ENCODE measurements at regions not wholly inside any gene's neighbourhood (a gene's known extent, or its start where the extent isn't known, plus 50 kb on each side); places are given as distances from the start of the nearest gene placed in this dataset.

- no peak overlapping the region for H3K27ac ChIP-seq
- no peaks in the 10 kb centered on the region for H3K27me3 ChIP-seq (replicated peaks)
- no peak for DNase-seq (ENCODE audit: low read depth in 1 of 2, low spot score in 2 of 2)
- no peaks in the 10 kb centered on the region for H3K9me3 ChIP-seq (replicated peaks)
- H3K36me3 ChIP-seq: no peaks in the 10 kb centered on the region
- peaks cover 29% of the 10 kb centered on the region for H3K4me1 ChIP-seq (replicated peaks)
- H3K4me3 ChIP-seq: no peak overlapping the region
These were observed 261.0 kb downstream of the SHQ1 start for GRCh38 chr3:72587282-72587681.

GRCh38 chr3:72586694-72587093 lies 261.6 kb downstream of the SHQ1 start:
- Histone ChIP-seq H3K27ac (no peak overlapping the region), H3K4me3 (no peak overlapping the region), H3K36me3 (no peaks in the 10 kb centered on the region), H3K9me3 (replicated peaks) (no peaks in the 10 kb centered on the region), H3K27me3 (replicated peaks) (no peaks in the 10 kb centered on the region), H3K4me1 (replicated peaks) (peaks cover 29% of the 10 kb centered on the region)
- no peak for DNase-seq (ENCODE audit: low read depth in 1 of 2, low spot score in 2 of 2)

- Histone ChIP-seq H3K4me1 (replicated peaks) (peaks cover 25% of the 10 kb centered on the region), H3K27ac (no peak overlapping the region), H3K9me3 (replicated peaks) (no peaks in the 10 kb centered on the region), H3K36me3 (no peaks in the 10 kb centered on the region), H3K27me3 (replicated peaks) (no peaks in the 10 kb centered on the region), H3K4me3 (no peak overlapping the region)
- no peak for DNase-seq (ENCODE audit: low read depth in 1 of 2, low spot score in 2 of 2)
These were observed 262.3 kb downstream of the SHQ1 start for GRCh38 chr3:72585966-72586365.

- DNase-seq (ENCODE audit: low read depth in 1 of 2, low spot score in 2 of 2): no peak
- Histone ChIP-seq H3K4me3 (no peak overlapping the region), H3K27me3 (replicated peaks) (no peaks in the 10 kb centered on the region)
These were observed 264.0 kb downstream of the SHQ1 start for GRCh38 chr3:72584262-72584661.

GRCh38 chr3:72582963-72583362 lies 265.3 kb downstream of the SHQ1 start:
- H3K27ac ChIP-seq: no peak overlapping the region
- H3K4me1 ChIP-seq (replicated peaks): peaks cover 25% of the 10 kb centered on the region
- no peaks in the 10 kb centered on the region for H3K36me3 ChIP-seq
- H3K4me3 ChIP-seq: no peak overlapping the region
- no peaks in the 10 kb centered on the region for H3K27me3 ChIP-seq (replicated peaks)
- no peak for DNase-seq (ENCODE audit: low read depth in 1 of 2, low spot score in 2 of 2)
- no peaks in the 10 kb centered on the region for H3K9me3 ChIP-seq (replicated peaks)

More at GRCh38 chr3:72584262-72584661, 264.0 kb downstream of the SHQ1 start:
- Histone ChIP-seq H3K4me1 (replicated peaks) (peaks cover 16% of the 10 kb centered on the region), H3K9me3 (replicated peaks) (no peaks in the 10 kb centered on the region), H3K36me3 (no peaks in the 10 kb centered on the region), H3K27ac (no peak overlapping the region)

GRCh38 chr3:72582211-72582878 lies 265.9 kb downstream of the SHQ1 start:
- Histone ChIP-seq H3K4me3 (no peak overlapping the region), H3K36me3 (no peaks in the 10 kb centered on the region), H3K27ac (no peak overlapping the region), H3K27me3 (replicated peaks) (no peaks in the 10 kb centered on the region), H3K9me3 (replicated peaks) (no peaks in the 10 kb centered on the region), H3K4me1 (replicated peaks) (peaks cover 25% of the 10 kb centered on the region)
- DNase-seq (ENCODE audit: low read depth in 1 of 2, low spot score in 2 of 2): no peak

GRCh38 chr3:72580900-72581299 lies 267.3 kb downstream of the SHQ1 start:
- Histone ChIP-seq H3K27me3 (replicated peaks) (no peaks in the 10 kb centered on the region), H3K27ac (no peak overlapping the region), H3K36me3 (no peaks in the 10 kb centered on the region), H3K9me3 (replicated peaks) (no peaks in the 10 kb centered on the region), H3K4me1 (replicated peaks) (peaks cover 22% of the 10 kb centered on the region), H3K4me3 (no peak overlapping the region)
- no peak for DNase-seq (ENCODE audit: low read depth in 1 of 2, low spot score in 2 of 2)

GRCh38 chr3:72580246-72580756 lies 267.9 kb downstream of the SHQ1 start:
- no peaks in the 10 kb centered on the region for H3K9me3 ChIP-seq (replicated peaks)
- no peaks in the 10 kb centered on the region for H3K36me3 ChIP-seq
- no peaks in the 10 kb centered on the region for H3K27me3 ChIP-seq (replicated peaks)
- peaks cover 22% of the 10 kb centered on the region for H3K4me1 ChIP-seq (replicated peaks)
- no peak for DNase-seq (ENCODE audit: low read depth in 1 of 2, low spot score in 2 of 2)
- no peak overlapping the region for H3K27ac ChIP-seq
- H3K4me3 ChIP-seq: no peak overlapping the region

GRCh38 chr3:72579581-72580245 lies 268.5 kb downstream of the SHQ1 start:
- H3K27me3 ChIP-seq (replicated peaks): no peaks in the 10 kb centered on the region
- peaks cover 22% of the 10 kb centered on the region for H3K4me1 ChIP-seq (replicated peaks)
- no peak for DNase-seq (ENCODE audit: low read depth in 1 of 2, low spot score in 2 of 2)
- H3K27ac ChIP-seq: no peak overlapping the region
- no peaks in the 10 kb centered on the region for H3K9me3 ChIP-seq (replicated peaks)
- no peaks in the 10 kb centered on the region for H3K36me3 ChIP-seq
- H3K4me3 ChIP-seq: no peak overlapping the region

- Histone ChIP-seq H3K27ac (no peak overlapping the region), H3K9me3 (replicated peaks) (no peaks in the 10 kb centered on the region), H3K27me3 (replicated peaks) (no peaks in the 10 kb centered on the region), H3K36me3 (no peaks in the 10 kb centered on the region), H3K4me1 (replicated peaks) (peaks cover 22% of the 10 kb centered on the region), H3K4me3 (no peak overlapping the region)
- no peak for DNase-seq (ENCODE audit: low read depth in 1 of 2, low spot score in 2 of 2)
These were observed 269.1 kb downstream of the SHQ1 start for GRCh38 chr3:72579191-72579580.

- Histone ChIP-seq H3K9me3 (replicated peaks) (no peaks in the 10 kb centered on the region), H3K27ac (no peak overlapping the region), H3K4me1 (replicated peaks) (peaks cover 19% of the 10 kb centered on the region), H3K27me3 (replicated peaks) (no peaks in the 10 kb centered on the region), H3K36me3 (no peaks in the 10 kb centered on the region), H3K4me3 (no peak overlapping the region)
- DNase-seq (ENCODE audit: low read depth in 1 of 2, low spot score in 2 of 2): no peak
These were observed 271.1 kb downstream of the SHQ1 start for GRCh38 chr3:72577190-72577589.

- Histone ChIP-seq H3K4me3 (no peak overlapping the region), H3K4me1 (replicated peaks) (peaks cover 21% of the 10 kb centered on the region), H3K36me3 (no peaks in the 10 kb centered on the region), H3K27me3 (replicated peaks) (no peaks in the 10 kb centered on the region), H3K9me3 (replicated peaks) (no peaks in the 10 kb centered on the region), H3K27ac (no peak overlapping the region)
- no peak for DNase-seq (ENCODE audit: low read depth in 1 of 2, low spot score in 2 of 2)
These were observed 271.7 kb downstream of the SHQ1 start for GRCh38 chr3:72576563-72576962.

GRCh38 chr3:72574144-72574543 lies 274.1 kb downstream of the SHQ1 start:
- no peaks in the 10 kb centered on the region for H3K27me3 ChIP-seq (replicated peaks)
- no peaks in the 10 kb centered on the region for H3K9me3 ChIP-seq (replicated peaks)
- H3K4me1 ChIP-seq (replicated peaks): peaks cover 20% of the 10 kb centered on the region
- H3K4me3 ChIP-seq: no peak overlapping the region
- no peaks in the 10 kb centered on the region for H3K36me3 ChIP-seq
- no peak overlapping the region for H3K27ac ChIP-seq
- DNase-seq (ENCODE audit: low read depth in 1 of 2, low spot score in 2 of 2): no peak

GRCh38 chr3:72573051-72573450 lies 275.2 kb downstream of the SHQ1 start:
- DNase-seq (ENCODE audit: low read depth in 1 of 2, low spot score in 2 of 2): no peak
- H3K36me3 ChIP-seq: no peaks in the 10 kb centered on the region
- H3K9me3 ChIP-seq (replicated peaks): no peaks in the 10 kb centered on the region
- H3K27me3 ChIP-seq (replicated peaks): no peaks in the 10 kb centered on the region
- no peak overlapping the region for H3K27ac ChIP-seq
- no peak overlapping the region for H3K4me3 ChIP-seq
- peaks cover 12% of the 10 kb centered on the region for H3K4me1 ChIP-seq (replicated peaks)

All from SJSA1 (cell line).